Esophagus muscularis mucosa (tissue), 4 donors: ENCODE measurements at regions not wholly inside any gene's neighbourhood (a gene's known extent, or its start where the extent isn't known, plus 50 kb on each side); places are given as distances from the start of the nearest gene placed in this dataset.

Experiments used
- DNase-seq: peaks from one replicate; pipeline ENCODE4 v3.0.0-alpha.2; 2017; ENCODE audit errors: extremely low spot score
- H3K27ac ChIP-seq, 4 donors: fragments of 200-600 bp; sonication (generic); replicated peaks in 1 of 4; 1 replicate in 3 of 4; 2 replicates in 1 of 4; pipeline ENCODE4 v1.5.1; 2016 to 2019; ENCODE audit warnings: mild to moderate bottlenecking in 1 of 4
- H3K27me3 ChIP-seq, 4 donors: fragments of 200-600 bp; sonication (generic); one replicate each; pipeline versions ENCODE4 v1.5.1 to v1.6.0; 2016 to 2019
- H3K36me3 ChIP-seq, 4 donors: fragments of 200-600 bp; sonication (generic); one replicate each; pipeline ENCODE4 v1.5.1; 2016 to 2019
- H3K4me1 ChIP-seq, 4 donors: fragments of 200-600 bp; sonication (generic); one replicate each; pipeline ENCODE4 v1.5.1; 2016 to 2019
- H3K4me3 ChIP-seq, 4 donors: fragments of 200-600 bp; sonication (generic); 1 replicate in 2 of 4; 2 replicates in 2 of 4; pipeline ENCODE4 v1.5.1; 2016 to 2019; ENCODE audit warnings: mild to moderate bottlenecking in 4 of 4, moderate library complexity in 1 of 4
- H3K9me3 ChIP-seq, 4 donors: fragments of 200-600 bp; sonication (generic); 1 replicate in 3 of 4; 2 replicates in 1 of 4; pipeline ENCODE4 v1.5.1; 2016 to 2019
- CTCF ChIP-seq, 3 experiments: fragments of 200-600 bp in 2 of 3; fragments of 450-650 bp in 1 of 3; sonication (generic) in 2 of 3; IDR thresholded peaks; one replicate each; pipeline ENCODE4 v1.5.1; 2017 to 2019; ENCODE audit warnings: antibody characterized with exemption in 3 of 3, mild to moderate bottlenecking in 2 of 3, moderate library complexity in 1 of 3
- EP300 ChIP-seq: sonication (generic); formaldehyde crosslinking; IDR thresholded peaks from one replicate; pipeline ENCODE4 v1.6.1; 2017; ENCODE audit warnings: antibody characterized with exemption
- POLR2A ChIP-seq: fragments of 450-650 bp; IDR thresholded peaks from one replicate; pipeline ENCODE4 v1.6.1; 2017; ENCODE audit warnings: antibody characterized with exemption, moderate library complexity, mild to moderate bottlenecking, low read depth
- POLR2AphosphoS5 ChIP-seq, 2 donors: sonication (generic); formaldehyde crosslinking; IDR thresholded peaks; one replicate each; pipeline ENCODE4 v1.6.1; 2017; ENCODE audit warnings: antibody characterized with exemption in 2 of 2
- WGBS: methylation state at CpG from one replicate; pipeline ENCODE4 v1.1.5; 2018; 5-methylcytosine and 5-hydroxymethylcytosine counted together
- intact Hi-C: fragments of 100-400 bp; cut with DNase I; formaldehyde crosslinking; loops from one replicate; pipeline ENCODE4 v1.15.1; 2023

DNA sequence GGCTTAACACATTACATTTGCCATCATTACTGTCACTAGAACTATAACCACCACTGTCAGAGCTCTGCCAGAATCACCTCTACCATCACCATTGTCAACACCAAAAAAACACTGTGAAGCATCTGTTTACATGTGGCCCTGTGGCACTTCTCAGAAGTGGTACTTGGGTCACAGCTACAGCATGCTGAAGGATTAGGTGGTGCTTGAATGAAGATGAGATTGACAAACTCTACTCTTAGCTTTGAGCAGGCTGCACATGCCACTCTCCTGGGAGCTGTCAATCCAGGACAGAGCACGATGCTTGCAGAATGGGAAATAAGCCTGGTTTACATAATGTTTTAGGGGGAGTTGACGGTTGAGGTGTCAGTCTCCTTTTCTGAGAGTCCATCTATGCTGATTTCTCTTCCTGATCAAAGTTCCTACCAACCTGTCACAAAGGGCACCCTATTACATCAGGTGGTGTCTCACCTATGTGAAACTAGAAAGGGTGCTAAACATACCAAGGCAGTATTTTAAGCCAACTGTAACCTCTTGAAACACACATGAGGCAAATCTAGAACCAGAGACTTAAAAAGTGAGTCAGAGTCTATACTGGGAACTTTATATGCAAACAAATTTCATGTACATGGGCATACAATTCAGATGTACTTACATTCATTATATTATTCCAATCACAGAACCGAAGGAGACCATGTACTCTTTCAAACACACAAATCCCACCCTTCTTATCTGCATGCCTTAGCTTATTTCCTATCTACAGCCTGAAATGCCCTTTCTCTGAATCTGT, 258.7 kb downstream of the EMP1 start:
- no peaks in the 10 kb centered on the region for H3K36me3 ChIP-seq
- H3K27ac ChIP-seq, result no peak overlapping the region
- no peaks in the 10 kb centered on the region for H3K27me3 ChIP-seq
- 78% methylated on average over 3 of the region's 3 CpGs for WGBS
- H3K4me3 ChIP-seq, result no peak overlapping the region
- no peaks in the 10 kb centered on the region for H3K9me3 ChIP-seq
- TF ChIP-seq CTCF (IDR thresholded peaks at IDR 0.05) (no peak), POLR2A (no peak), EP300 (no peak)
- no peaks in the 10 kb centered on the region for H3K4me1 ChIP-seq
- DNase-seq, result peak; percentile 60
- intact Hi-C loops, result no loop called here

DNA sequence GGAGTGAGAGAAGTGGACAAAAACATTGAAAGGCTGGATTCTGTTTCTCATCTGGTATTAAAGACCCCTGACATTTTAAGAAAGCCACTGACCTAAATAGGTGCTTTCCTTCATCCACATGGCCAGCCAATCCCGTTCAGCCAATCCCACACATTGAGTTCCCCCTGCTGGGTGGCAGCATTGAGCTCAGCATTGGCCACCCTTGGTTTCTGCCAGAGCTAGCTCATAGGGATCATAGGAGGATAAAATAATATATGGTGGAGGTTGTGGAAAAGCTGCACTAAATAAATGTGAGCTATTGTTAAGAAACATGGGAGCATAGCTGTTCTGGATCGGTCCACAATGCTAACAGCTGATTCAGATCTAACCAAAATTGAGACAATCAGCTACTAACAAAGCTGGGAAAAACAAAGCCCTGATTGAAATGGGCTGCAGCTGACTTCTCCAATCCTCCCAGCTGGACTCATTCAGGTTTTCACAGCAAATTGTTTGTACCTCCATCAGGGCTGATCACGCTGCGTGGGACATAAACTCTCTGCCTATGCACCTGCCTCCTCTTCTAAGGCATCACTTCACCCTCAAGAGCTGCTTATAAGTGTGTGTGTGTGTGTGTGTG, 256.5 kb downstream of the EMP1 start:
- H3K27ac ChIP-seq, result no peak overlapping the region
- TF ChIP-seq EP300 (no peak), CTCF (IDR thresholded peaks at IDR 0.05) (no peak), POLR2AphosphoS5 (IDR thresholded peaks at IDR 0.05) (no peak), POLR2A (no peak)
- peak; percentile 87 for DNase-seq
- H3K27me3 ChIP-seq, result no peaks in the 10 kb centered on the region
- intact Hi-C loops, result no loop called here
- no peaks in the 10 kb centered on the region for H3K9me3 ChIP-seq
- no peaks in the 10 kb centered on the region for H3K4me1 ChIP-seq
- no peaks in the 10 kb centered on the region for H3K36me3 ChIP-seq
- WGBS, result 63% methylated on average over 4 of the region's 4 CpGs
- H3K4me3 ChIP-seq, result no peak overlapping the region

DNA sequence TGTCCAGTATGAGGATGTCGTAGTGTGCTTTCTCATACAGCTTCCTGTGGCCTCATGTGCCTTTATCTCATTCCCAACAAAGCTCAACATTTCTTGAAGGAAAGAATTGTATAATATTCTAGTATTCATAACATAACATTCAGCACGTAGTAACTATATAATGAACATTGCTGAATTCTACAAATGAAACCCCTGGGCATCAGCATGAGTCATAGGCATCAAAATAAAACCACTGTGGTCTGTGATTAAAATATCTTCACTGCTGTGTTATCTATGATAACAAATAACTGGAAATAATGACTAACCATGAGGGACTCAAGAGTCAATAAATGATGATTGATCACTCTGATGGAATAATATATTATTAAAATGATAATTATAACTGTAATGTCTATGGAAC, 255.2 kb downstream of the EMP1 start:
- WGBS, result 69% methylated on average over 2 of the region's 2 CpGs
- Histone ChIP-seq H3K4me1 (no peaks in the 10 kb centered on the region), H3K36me3 (no peaks in the 10 kb centered on the region), H3K27me3 (no peaks in the 10 kb centered on the region), H3K27ac (no peak overlapping the region), H3K9me3 (no peaks in the 10 kb centered on the region), H3K4me3 (no peak overlapping the region)
- intact Hi-C loops, result no loop called here
- no peak for DNase-seq
- TF ChIP-seq POLR2AphosphoS5 (IDR thresholded peaks at IDR 0.05) (no peak), EP300 (no peak), POLR2A (no peak), CTCF (IDR thresholded peaks at IDR 0.05) (no peak)

GRCh38 chr12:13450231-13451080, 253.9 kb downstream of the EMP1 start:
- no peak overlapping the region for H3K4me3 ChIP-seq
- no peak overlapping the region for H3K27ac ChIP-seq
- DNase-seq, result peak; percentile 78
- H3K4me1 ChIP-seq, result no peaks in the 10 kb centered on the region
- H3K9me3 ChIP-seq, result no peaks in the 10 kb centered on the region
- H3K36me3 ChIP-seq, result no peaks in the 10 kb centered on the region
- H3K27me3 ChIP-seq, result no peaks in the 10 kb centered on the region
- WGBS, result 97% methylated on average over 2 of the region's 2 CpGs
- intact Hi-C loops, result no loop called here
- TF ChIP-seq EP300 (no peak), CTCF (IDR thresholded peaks at IDR 0.05) (no peak), POLR2AphosphoS5 (IDR thresholded peaks at IDR 0.05) (no peak), POLR2A (no peak)
